Astrocyte of the cerebellum (primary cell): ENCODE measurements at regions not wholly inside any gene's neighbourhood (a gene's known extent, or its start where the extent isn't known, plus 50 kb on each side); places are given as distances from the start of the nearest gene placed in this dataset.

ENCODE experiments used
- DNase-seq: peaks from one replicate; pipeline ENCODE4 v3.0.0-alpha.2; 2011; ENCODE audit warnings: low read depth
- H3K4me3 ChIP-seq: 2 replicates; pipeline ENCODE4 v1.5.1; 2011; ENCODE audit warnings: mild to moderate bottlenecking, low read depth, low read length, moderate library complexity
- in situ Hi-C: cut with HindIII; loops from 2 replicates; pipeline ENCODE4 v1.10.0; 2017; ENCODE audit warnings: low sequenced_read_pairs
- TF ChIP-seq, protein P1 (sequence below): IDR thresholded peaks from 2 replicates; pipeline ENCODE4 v1.5.1; 2012; ENCODE audit warnings: low read length, low read depth, moderate library complexity, mild to moderate bottlenecking; ENCODE audit errors: missing control alignments

DNA sequence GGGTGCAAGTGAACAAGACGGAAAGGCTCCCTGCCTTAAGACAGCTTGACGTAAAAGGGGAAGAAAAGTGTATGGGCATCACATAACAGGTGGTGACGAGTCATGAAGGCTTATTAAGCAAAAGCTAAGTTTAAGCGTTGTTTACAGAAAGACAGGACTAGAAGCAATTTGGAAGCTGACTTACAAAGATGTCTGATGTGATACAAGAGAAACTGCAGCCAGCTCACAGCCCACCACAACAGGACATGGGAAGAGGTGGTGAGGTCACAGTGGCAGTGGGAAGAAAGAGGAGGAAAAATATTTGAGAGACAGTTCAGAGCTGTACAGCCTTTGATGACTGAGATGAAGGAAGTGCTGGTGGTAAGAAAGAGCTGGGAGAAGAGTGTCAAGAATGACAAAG, 181.6 kb downstream of the KLF12 start:
- no peak for DNase-seq
- H3K4me3 ChIP-seq, result no peak overlapping the region
- TF ChIP-seq, protein P1, sequence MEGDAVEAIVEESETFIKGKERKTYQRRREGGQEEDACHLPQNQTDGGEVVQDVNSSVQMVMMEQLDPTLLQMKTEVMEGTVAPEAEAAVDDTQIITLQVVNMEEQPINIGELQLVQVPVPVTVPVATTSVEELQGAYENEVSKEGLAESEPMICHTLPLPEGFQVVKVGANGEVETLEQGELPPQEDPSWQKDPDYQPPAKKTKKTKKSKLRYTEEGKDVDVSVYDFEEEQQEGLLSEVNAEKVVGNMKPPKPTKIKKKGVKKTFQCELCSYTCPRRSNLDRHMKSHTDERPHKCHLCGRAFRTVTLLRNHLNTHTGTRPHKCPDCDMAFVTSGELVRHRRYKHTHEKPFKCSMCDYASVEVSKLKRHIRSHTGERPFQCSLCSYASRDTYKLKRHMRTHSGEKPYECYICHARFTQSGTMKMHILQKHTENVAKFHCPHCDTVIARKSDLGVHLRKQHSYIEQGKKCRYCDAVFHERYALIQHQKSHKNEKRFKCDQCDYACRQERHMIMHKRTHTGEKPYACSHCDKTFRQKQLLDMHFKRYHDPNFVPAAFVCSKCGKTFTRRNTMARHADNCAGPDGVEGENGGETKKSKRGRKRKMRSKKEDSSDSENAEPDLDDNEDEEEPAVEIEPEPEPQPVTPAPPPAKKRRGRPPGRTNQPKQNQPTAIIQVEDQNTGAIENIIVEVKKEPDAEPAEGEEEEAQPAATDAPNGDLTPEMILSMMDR, result no peak
- in situ Hi-C loops, result no loop called here

DNA sequence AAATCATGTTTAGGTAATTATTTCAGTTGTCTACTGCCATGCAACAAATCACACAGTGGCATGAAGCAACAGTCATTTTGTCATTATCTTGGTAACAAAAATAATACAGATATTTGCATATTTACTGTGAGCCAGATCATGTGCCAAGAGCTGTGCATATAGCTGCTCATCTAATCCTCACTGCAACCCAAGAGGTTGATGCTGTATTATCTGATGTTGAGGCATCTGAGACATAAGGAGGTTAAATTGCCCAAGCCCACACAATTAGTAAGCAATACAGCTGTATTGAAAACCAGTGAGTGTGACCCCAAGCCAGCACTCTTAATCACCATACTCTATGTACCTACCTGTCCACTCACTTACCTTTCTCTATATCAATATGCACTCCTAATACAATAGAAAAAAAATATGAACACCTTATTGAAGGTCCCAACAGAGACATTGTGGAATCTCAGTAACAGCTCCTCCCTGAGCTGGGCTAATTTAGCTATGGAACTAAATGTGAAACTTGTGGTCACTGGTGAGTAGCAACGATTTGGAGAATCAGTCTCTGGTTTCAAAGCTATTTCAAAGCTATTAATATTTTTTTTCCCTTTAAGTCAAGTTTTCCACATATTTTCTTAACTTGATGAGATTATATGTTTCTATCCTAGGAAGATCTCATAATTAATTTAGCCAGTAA, 185.2 kb downstream of the KLF12 start:
- in situ Hi-C loops, result no loop called here
- TF ChIP-seq, protein P1, result no peak
- no peak for DNase-seq
- H3K4me3 ChIP-seq, result no peak overlapping the region

DNA sequence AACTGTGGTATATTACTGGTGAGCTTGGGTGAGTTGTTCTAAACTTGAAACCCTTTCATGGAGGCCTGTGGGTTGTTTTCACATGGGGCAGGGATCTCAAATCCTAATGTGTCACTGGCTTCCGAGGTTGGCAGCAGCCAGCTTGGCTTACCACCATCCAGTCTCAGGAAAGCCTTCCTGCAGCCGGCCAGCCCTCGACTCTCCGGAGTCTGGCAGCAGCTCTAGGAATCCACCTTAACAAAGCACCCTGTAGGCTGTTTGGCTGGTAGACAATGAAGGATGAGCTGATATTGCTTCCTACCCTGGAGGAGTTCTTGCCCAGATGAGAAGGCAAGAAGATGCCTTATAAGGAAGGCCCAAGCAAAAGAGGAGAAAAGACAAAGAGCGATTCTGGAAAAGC, 188.3 kb downstream of the KLF12 start:
- TF ChIP-seq, protein P1, result no peak
- H3K4me3 ChIP-seq, result no peak overlapping the region
- DNase-seq, result no peak
- in situ Hi-C loops, result no loop called here

DNA sequence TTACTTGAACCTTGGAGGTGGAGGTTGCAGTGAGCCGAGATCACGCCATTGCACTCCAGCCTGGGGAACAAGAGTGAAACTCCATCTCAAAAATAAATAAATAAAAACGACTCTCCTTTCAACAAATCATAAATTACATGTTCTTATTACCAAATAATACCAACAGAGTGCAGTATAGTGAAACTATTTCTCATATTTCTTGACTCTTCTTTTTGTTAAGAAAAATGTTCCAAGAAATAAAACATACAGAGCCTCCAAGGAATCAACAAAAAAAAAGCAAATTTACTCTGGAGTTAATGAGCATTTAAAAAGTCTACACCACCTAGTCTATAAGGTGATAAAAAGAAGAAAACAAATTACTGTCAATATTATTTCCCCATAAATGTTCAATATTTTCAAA, 188.8 kb downstream of the KLF12 start:
- in situ Hi-C loops, result no loop called here
- TF ChIP-seq, protein P1, result no peak
- DNase-seq, result no peak
- H3K4me3 ChIP-seq, result no peak overlapping the region

DNA sequence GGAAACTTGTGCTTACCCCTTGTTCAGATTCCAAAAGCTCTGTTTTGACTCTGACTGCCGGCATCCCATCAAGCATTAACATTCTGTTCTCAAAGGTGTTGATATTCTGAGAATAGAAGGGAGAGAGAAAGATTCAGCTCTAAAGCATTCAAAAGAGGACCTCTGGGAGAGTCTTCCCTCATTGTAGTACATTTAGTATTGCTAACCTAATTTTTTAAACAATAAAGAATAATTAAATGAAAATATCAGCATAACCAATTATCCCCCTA, 190.3 kb downstream of the KLF12 start:
- TF ChIP-seq, protein P1, result no peak
- in situ Hi-C loops, result no loop called here

DNA sequence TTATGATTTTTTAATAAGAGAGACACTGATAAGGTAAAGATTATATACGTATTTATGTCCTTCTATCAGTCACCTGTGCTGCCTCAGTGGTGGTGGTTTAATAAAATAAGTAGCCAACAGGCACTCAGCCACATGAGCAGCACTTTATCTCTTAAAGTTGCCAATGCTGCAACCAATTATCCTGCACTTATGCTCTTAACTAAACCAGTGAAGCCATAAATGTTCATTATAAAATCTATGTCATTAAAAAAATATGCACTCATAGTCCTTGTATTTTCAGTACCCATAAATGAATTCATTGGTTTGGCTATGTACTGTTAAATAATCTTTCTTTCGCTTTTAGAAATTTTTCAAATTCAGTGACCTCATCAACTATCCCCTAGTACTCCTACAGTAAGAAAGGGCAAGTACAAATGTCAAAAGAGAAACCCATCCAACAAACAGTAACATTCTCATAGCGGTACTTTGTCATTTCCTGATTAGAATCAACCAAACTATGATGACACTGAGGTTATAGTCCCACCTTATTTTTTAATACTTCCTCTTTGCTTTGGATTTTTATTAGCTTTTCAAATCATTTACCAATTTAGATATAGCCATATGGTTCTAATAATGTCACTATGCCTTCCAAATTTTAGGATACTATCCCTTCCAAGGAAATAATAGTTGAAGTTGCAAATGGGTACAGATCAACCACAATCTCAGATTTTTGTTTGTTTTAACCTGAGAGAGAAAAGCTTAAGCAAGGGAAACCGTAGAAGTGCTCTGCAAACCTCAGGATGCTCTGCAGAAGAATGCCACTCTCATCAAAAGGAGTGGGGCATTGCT, 190.9 kb downstream of the KLF12 start:
- H3K4me3 ChIP-seq, result no peak overlapping the region
- TF ChIP-seq, protein P1, result no peak
- DNase-seq, result no peak
- in situ Hi-C loops, result no loop called here

More for the DNA sequence above, 190.3 kb downstream of the KLF12 start:
- no peak for DNase-seq
- no peak overlapping the region for H3K4me3 ChIP-seq
